Immature natural killer cell (primary cell): ENCODE measurements at regions not wholly inside any gene's neighbourhood (a gene's known extent, or its start where the extent isn't known, plus 50 kb on each side); places are given as distances from the start of the nearest gene placed in this dataset.
"Not testable (repeated sequence)": the region's sequence is repeated elsewhere in the genome, so short reads cannot be mapped to it uniquely, and the experiment has no call there.

Experiments
- DNase-seq, 3 donors: peaks; one replicate each; pipeline ENCODE4 v3.0.0; 2022; ENCODE audit warnings: mixed read lengths in 1 of 3
- H3K27ac Mint-ChIP-seq, 6 donors: one replicate each; pipeline ENCODE4 v1.8.0; 2020; ENCODE audit warnings: mixed read lengths in 6 of 6, mild to moderate bottlenecking in 5 of 6, inconsistent platforms in 4 of 6, moderate library complexity in 3 of 6
- H3K27me3 Mint-ChIP-seq, 3 donors: one replicate each; pipeline ENCODE4 v1.8.0; 2020 to 2021; ENCODE audit warnings: low read depth in 3 of 3, mild to moderate bottlenecking in 3 of 3, mixed read lengths in 3 of 3, moderate library complexity in 3 of 3, inconsistent platforms in 1 of 3
- H3K36me3 Mint-ChIP-seq, 3 donors: one replicate each; pipeline ENCODE4 v1.8.0; 2020; ENCODE audit warnings: mixed read lengths in 3 of 3, inconsistent platforms in 2 of 3, mild to moderate bottlenecking in 2 of 3
- H3K4me1 Mint-ChIP-seq, 2 donors: one replicate each; pipeline ENCODE4 v1.8.0; 2020; ENCODE audit warnings: inconsistent platforms in 2 of 2, mild to moderate bottlenecking in 2 of 2, mixed read lengths in 2 of 2, moderate library complexity in 1 of 2
- H3K4me3 Mint-ChIP-seq, 5 donors: one replicate each; pipeline ENCODE4 v1.8.0; 2020; ENCODE audit warnings: mild to moderate bottlenecking in 5 of 5, mixed read lengths in 5 of 5, inconsistent platforms in 3 of 5, moderate library complexity in 3 of 5
- H3K9me3 Mint-ChIP-seq, 6 donors: one replicate each; pipeline ENCODE4 v1.8.0; 2020; ENCODE audit warnings: mild to moderate bottlenecking in 6 of 6, mixed read lengths in 6 of 6, inconsistent platforms in 4 of 6, moderate library complexity in 3 of 6

DNA sequence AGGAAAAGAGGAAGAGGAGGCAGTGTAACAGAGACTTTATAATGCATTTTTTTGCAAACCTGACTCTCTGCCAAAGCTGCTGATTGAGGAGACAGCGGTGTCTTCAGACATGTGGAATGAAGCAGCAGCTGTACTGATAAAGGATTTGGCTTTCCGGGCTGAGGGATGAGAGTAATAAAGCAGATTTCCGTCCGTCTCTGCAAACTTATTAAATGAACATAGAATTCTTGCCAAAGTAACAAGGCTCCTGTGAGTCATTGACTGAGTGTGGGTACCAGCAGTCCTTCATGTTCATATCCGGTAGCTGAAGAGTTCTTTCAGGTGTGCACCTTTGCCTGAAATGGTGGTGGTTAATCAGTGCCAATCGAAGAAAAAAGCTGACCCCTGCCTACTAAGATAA is 112.6 kb downstream of the LIG4 start:
- no peaks in the 10 kb centered on the region for H3K4me1 Mint-ChIP-seq
- H3K9me3 Mint-ChIP-seq: peaks cover 0 to 10% (median 3%) of the 10 kb centered on the region in 6 donors
- H3K27ac Mint-ChIP-seq: no peak overlapping the region
- peaks cover 0 to 1% (median 0%) of the 10 kb centered on the region in 3 donors for H3K27me3 Mint-ChIP-seq
- H3K36me3 Mint-ChIP-seq: no peaks in the 10 kb centered on the region
- no peak overlapping the region for H3K4me3 Mint-ChIP-seq
- no peak for DNase-seq

GRCh38 chr13:108096301-108096915 is 118.9 kb downstream of the LIG4 start:
- Mint-ChIP-seq H3K36me3 (no peaks in the 10 kb centered on the region), H3K4me1 (no peaks in the 10 kb centered on the region), H3K27me3 (peaks cover 0 to 1% (median 0%) of the 10 kb centered on the region in 3 donors), H3K27ac (no peak overlapping the region), H3K9me3 (peaks cover 0 to 4% (median 2%) of the 10 kb centered on the region in 6 donors), H3K4me3 (no peak overlapping the region)
- DNase-seq: no peak

DNA sequence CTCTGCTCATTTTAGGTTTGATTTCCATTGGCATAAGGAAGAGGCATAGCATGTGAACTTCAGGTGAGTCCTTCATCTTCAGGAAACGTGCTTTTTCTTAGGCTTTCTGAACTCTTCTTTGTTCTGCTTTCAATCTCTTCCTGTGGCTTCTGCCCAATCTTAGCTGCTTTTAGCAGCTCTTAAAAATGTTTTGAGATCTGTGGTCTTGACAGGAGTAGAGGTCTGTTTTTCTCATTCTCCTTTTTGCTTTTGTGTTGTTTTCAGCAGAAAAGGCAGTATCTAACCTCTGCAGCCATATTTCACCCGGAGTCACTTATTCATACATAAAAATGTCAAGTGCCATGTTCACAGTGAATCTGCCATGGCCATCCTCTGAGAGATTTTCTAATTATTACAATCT is 120.3 kb downstream of the LIG4 start:
- no peaks in the 10 kb centered on the region for H3K4me1 Mint-ChIP-seq
- H3K4me3 Mint-ChIP-seq: no peak overlapping the region
- peaks cover 0 to 1% (median 0%) of the 10 kb centered on the region in 3 donors for H3K27me3 Mint-ChIP-seq
- no peak for DNase-seq
- no peaks in the 10 kb centered on the region for H3K36me3 Mint-ChIP-seq
- peaks cover 0 to 9% (median 4%) of the 10 kb centered on the region in 6 donors for H3K9me3 Mint-ChIP-seq
- H3K27ac Mint-ChIP-seq: no peak overlapping the region

GRCh38 chr13:108093616-108094015 is 121.7 kb downstream of the LIG4 start:
- Mint-ChIP-seq H3K36me3 (no peaks in the 10 kb centered on the region), H3K4me3 (no peak overlapping the region), H3K4me1 (no peaks in the 10 kb centered on the region), H3K27ac (no peak overlapping the region), H3K27me3 (peaks cover 0 to 1% (median 0%) of the 10 kb centered on the region in 3 donors), H3K9me3 (peaks cover 0 to 9% (median 4%) of the 10 kb centered on the region in 6 donors)
- no peak for DNase-seq

- Mint-ChIP-seq H3K4me3 (no peak overlapping the region), H3K27ac (no peak overlapping the region), H3K4me1 (no peaks in the 10 kb centered on the region), H3K36me3 (no peaks in the 10 kb centered on the region), H3K27me3 (peaks cover 0 to 3% (median 0%) of the 10 kb centered on the region in 3 donors), H3K9me3 (peaks cover 0 to 11% (median 4%) of the 10 kb centered on the region in 6 donors)
- no peak for DNase-seq
Measured at GRCh38 chr13:108087810-108088209, 127.5 kb downstream of the LIG4 start.

GRCh38 chr13:108086678-108087077 is 128.7 kb downstream of the LIG4 start:
- Mint-ChIP-seq H3K27me3 (peaks cover 0 to 3% (median 0%) of the 10 kb centered on the region in 3 donors), H3K4me3 (no peak overlapping the region), H3K27ac (no peak overlapping the region), H3K4me1 (no peaks in the 10 kb centered on the region), H3K9me3 (peaks cover 0 to 11% (median 4%) of the 10 kb centered on the region in 6 donors), H3K36me3 (no peaks in the 10 kb centered on the region)
- no peak for DNase-seq

- Mint-ChIP-seq H3K27ac (no peak overlapping the region), H3K9me3 (peaks cover 0 to 10% (median 3%) of the 10 kb centered on the region in 6 donors), H3K27me3 (peaks cover 0 to 3% (median 0%) of the 10 kb centered on the region in 3 donors), H3K36me3 (no peaks in the 10 kb centered on the region), H3K4me3 (no peak overlapping the region), H3K4me1 (no peaks in the 10 kb centered on the region)
- DNase-seq: no peak
Measured at GRCh38 chr13:108084840-108085239, 130.5 kb downstream of the LIG4 start.

DNA sequence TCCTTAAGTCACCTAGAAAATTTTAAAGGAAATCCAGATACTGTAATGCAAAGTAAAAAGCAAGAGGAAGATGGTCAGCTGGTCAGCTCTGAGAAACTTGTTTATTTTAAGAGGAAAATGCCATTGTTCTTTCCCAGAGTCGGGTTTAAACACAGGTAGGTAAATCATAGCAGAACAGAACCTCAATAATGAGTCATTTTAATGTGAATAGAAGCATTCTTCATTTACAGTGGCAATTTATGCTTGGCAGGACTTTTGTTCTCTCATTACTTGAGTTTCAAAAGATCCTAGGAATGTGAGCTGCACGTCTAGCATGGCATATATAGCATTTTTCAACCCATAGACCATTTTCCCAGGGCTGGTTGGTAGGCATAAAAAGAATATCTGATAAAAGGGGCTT is 132.3 kb downstream of the LIG4 start:
- no peak for DNase-seq
- no peaks in the 10 kb centered on the region for H3K36me3 Mint-ChIP-seq
- H3K27me3 Mint-ChIP-seq: peaks cover 0 to 3% (median 0%) of the 10 kb centered on the region in 3 donors
- no peak overlapping the region for H3K27ac Mint-ChIP-seq
- no peak overlapping the region for H3K4me3 Mint-ChIP-seq
- no peaks in the 10 kb centered on the region for H3K4me1 Mint-ChIP-seq
- peaks cover 0 to 10% (median 9%) of the 10 kb centered on the region in 6 donors for H3K9me3 Mint-ChIP-seq

DNA sequence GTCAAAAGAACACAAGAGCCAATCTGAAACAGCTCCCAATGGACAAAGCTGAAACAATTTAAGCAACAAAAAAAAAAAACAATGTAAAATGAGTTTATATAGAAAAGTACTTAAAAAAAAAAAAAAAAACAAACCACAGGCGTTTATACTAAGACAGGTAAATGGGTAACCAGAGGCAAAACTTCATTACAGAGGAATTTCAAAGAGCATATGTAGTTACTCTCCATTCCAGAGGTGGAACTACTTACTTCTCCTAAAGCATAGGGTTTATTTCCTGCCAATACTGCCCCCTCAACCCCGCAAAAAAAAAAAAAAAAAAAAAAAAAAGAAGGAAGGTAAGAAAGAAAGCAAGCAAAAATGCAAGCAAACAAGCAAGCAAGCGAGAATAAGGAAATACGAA is 132.9 kb downstream of the LIG4 start:
- Mint-ChIP-seq H3K4me3 (no peak overlapping the region), H3K27ac (no peak overlapping the region), H3K27me3 (peaks cover 0 to 3% (median 0%) of the 10 kb centered on the region in 3 donors), H3K4me1 (no peaks in the 10 kb centered on the region), H3K9me3 (peaks cover 0 to 10% (median 9%) of the 10 kb centered on the region in 6 donors), H3K36me3 (no peaks in the 10 kb centered on the region)
- DNase-seq: no peak

GRCh38 chr13:108077284-108077683 is 138.1 kb downstream of the LIG4 start:
- H3K27me3 Mint-ChIP-seq: no peaks in the 10 kb centered on the region

GRCh38 chr13:108074429-108074828 is 140.9 kb downstream of the LIG4 start:
- H3K27me3 Mint-ChIP-seq, H3K4me3 Mint-ChIP-seq, DNase-seq, H3K36me3 Mint-ChIP-seq, H3K4me1 Mint-ChIP-seq, H3K27ac Mint-ChIP-seq: not testable (repeated sequence)
- peaks cover 12 to 53% (median 21%) of the 10 kb centered on the region in 6 donors for H3K9me3 Mint-ChIP-seq

More at GRCh38 chr13:108077284-108077683, 138.1 kb downstream of the LIG4 start:
- Mint-ChIP-seq H3K4me1 (no peaks in the 10 kb centered on the region), H3K9me3 (peaks cover 6 to 41% (median 16%) of the 10 kb centered on the region in 6 donors), H3K4me3 (no peak overlapping the region), H3K36me3 (no peaks in the 10 kb centered on the region), H3K27ac (no peak overlapping the region)
- no peak for DNase-seq

DNA sequence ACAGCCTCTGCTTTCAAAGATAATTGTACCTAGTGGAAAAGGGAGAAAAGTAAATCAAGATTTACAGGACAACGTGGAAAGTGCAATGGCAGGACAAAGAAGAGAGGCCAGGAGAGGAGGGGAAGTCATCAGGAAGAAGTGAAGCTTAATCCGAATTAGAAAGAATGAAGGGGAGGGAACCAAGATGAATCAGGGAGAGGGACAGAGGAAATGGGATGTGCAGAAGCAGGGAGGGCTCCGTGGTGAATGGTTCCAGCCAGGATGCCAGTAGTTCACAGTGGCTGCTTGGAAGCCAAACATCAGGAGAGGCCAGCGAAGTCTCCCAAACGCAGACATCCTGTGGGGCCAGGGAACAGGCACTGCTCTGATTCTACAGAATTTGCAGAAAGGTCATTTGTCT is 144.4 kb downstream of the LIG4 start:
- H3K4me3 Mint-ChIP-seq: no peak overlapping the region
- peaks cover 10 to 50% (median 21%) of the 10 kb centered on the region in 6 donors for H3K9me3 Mint-ChIP-seq
- H3K4me1 Mint-ChIP-seq: no peaks in the 10 kb centered on the region
- H3K27me3 Mint-ChIP-seq: peaks cover 0 to 1% (median 0%) of the 10 kb centered on the region in 3 donors
- H3K27ac Mint-ChIP-seq: no peak overlapping the region
- DNase-seq: no peak
- no peaks in the 10 kb centered on the region for H3K36me3 Mint-ChIP-seq

DNA sequence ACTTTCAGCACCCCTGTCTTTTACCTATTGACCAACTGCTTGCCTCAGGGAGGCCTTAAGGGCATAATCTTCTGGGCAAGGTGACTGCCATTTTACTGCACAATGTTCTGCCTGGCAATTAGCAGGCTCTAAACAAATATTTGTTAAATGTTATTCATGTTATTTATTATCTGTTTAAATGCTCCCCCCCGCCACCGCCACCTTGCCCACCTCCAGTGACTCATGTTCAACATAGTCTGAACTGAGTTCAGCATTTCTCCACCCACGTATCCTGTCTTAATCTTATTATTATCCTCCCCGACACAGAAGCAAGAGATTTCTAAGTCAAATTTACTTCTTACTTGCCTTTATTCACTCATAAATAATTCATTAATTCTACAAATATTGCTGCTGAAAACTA is 144.8 kb downstream of the LIG4 start:
- Mint-ChIP-seq H3K4me1 (no peaks in the 10 kb centered on the region), H3K36me3 (no peaks in the 10 kb centered on the region), H3K27ac (no peak overlapping the region), H3K4me3 (no peak overlapping the region), H3K27me3 (peaks cover 0 to 1% (median 0%) of the 10 kb centered on the region in 3 donors), H3K9me3 (peaks cover 10 to 50% (median 21%) of the 10 kb centered on the region in 6 donors)
- no peak for DNase-seq

- Mint-ChIP-seq H3K27ac (no peak overlapping the region), H3K27me3 (peaks cover 0 to 1% (median 0%) of the 10 kb centered on the region in 3 donors), H3K9me3 (peaks cover 10 to 50% (median 21%) of the 10 kb centered on the region in 6 donors), H3K4me1 (no peaks in the 10 kb centered on the region), H3K4me3 (no peak overlapping the region), H3K36me3 (no peaks in the 10 kb centered on the region)
- no peak for DNase-seq
Measured at GRCh38 chr13:108069521-108070210, 145.7 kb downstream of the LIG4 start.
